ENCODE measurements at regions not wholly inside any gene's neighbourhood (a gene's known extent, or its start where the extent isn't known, plus 50 kb on each side); places are given as distances from the start of the nearest gene placed in this dataset.

GRCh38 chr21:27787046-27787445, 820.2 kb upstream of the ADAMTS5 start:
- Histone ChIP-seq H3K79me2 (ENCODE audit: control insufficient read depth, insufficient read depth, low read length) (no peaks in the 10 kb centered on the region), H3K27ac (ENCODE audit: control insufficient read depth, insufficient read depth, low read length) (no peak overlapping the region), H3K9ac (ENCODE audit: control insufficient read depth, extremely low read depth, insufficient read depth, low read length) (no peak overlapping the region), H3K36me3 (ENCODE audit: control insufficient read depth in 2 of 2, extremely low read depth in 1 of 2, insufficient read depth in 2 of 2, low read length in 2 of 2) (no peaks in the 10 kb centered on the region), H3K27me3 (ENCODE audit: control insufficient read depth, extremely low read depth, insufficient read depth, low read length) (no peaks in the 10 kb centered on the region), H2AFZ (ENCODE audit: control insufficient read depth, low read length) (no peak overlapping the region), H4K20me1 (ENCODE audit: control insufficient read depth, extremely low read depth, insufficient read depth, low read length) (no peaks in the 10 kb centered on the region), H3K4me2 (ENCODE audit: control insufficient read depth, extremely low read depth, insufficient read depth, low read depth, low read length) (no peak overlapping the region), H3K4me3 (ENCODE audit: control insufficient read depth in 2 of 3, extremely low read depth in 1 of 3, insufficient read depth in 2 of 3, low read depth in 1 of 3, low read length in 3 of 3) (no peak overlapping the region), H3K9me3 (ENCODE audit: control insufficient read depth, low read depth, low read length) (no peaks in the 10 kb centered on the region), H3K4me1 (ENCODE audit: control insufficient read depth, extremely low read depth, insufficient read depth, low read length) (no peaks in the 10 kb centered on the region), H3K9me1 (ENCODE audit: control insufficient read depth, extremely low read depth, insufficient read depth, low read length) (no peaks in the 10 kb centered on the region)
- DNase-seq (ENCODE audit: low read depth, low spot score) (no peak), FAIRE-seq (no peak)
- dilution Hi-C loops (cut with MboI; ENCODE audit: extremely low pct_ligation_motif_present, low sequenced_read_pairs): no loop called here
- TF ChIP-seq CTCF (optimal IDR thresholded peaks at IDR 0.05 in 1 of 3, IDR thresholded peaks at IDR 0.05 in 1 of 3, conservative IDR thresholded peaks at IDR 0.05 in 1 of 3; ENCODE audit: extremely low read depth in 1 of 3, insufficient read depth in 2 of 3, low read length in 3 of 3): no peak
- no peak for TF ChIP-seq EZH2 (IDR thresholded peaks at IDR 0.05; ENCODE audit: low read length)

- dilution Hi-C loops (cut with MboI; ENCODE audit: extremely low pct_ligation_motif_present, low sequenced_read_pairs): no loop called here
Observed at GRCh38 chr21:27779606-27780005, 812.7 kb upstream of the ADAMTS5 start.

More at GRCh38 chr21:27779606-27780005, 812.7 kb upstream of the ADAMTS5 start:
- Histone ChIP-seq H3K27me3 (ENCODE audit: control insufficient read depth, extremely low read depth, insufficient read depth, low read length) (no peaks in the 10 kb centered on the region), H2AFZ (ENCODE audit: control insufficient read depth, low read length) (no peak overlapping the region), H3K27ac (ENCODE audit: control insufficient read depth, insufficient read depth, low read length) (no peak overlapping the region), H3K79me2 (ENCODE audit: control insufficient read depth, insufficient read depth, low read length) (no peaks in the 10 kb centered on the region), H3K9me1 (ENCODE audit: control insufficient read depth, extremely low read depth, insufficient read depth, low read length) (no peaks in the 10 kb centered on the region), H4K20me1 (ENCODE audit: control insufficient read depth, extremely low read depth, insufficient read depth, low read length) (no peaks in the 10 kb centered on the region), H3K9ac (ENCODE audit: control insufficient read depth, extremely low read depth, insufficient read depth, low read length) (no peak overlapping the region), H3K4me1 (ENCODE audit: control insufficient read depth, extremely low read depth, insufficient read depth, low read length) (no peaks in the 10 kb centered on the region), H3K36me3 (ENCODE audit: control insufficient read depth in 2 of 2, extremely low read depth in 1 of 2, insufficient read depth in 2 of 2, low read length in 2 of 2) (no peaks in the 10 kb centered on the region), H3K9me3 (ENCODE audit: control insufficient read depth, low read depth, low read length) (no peaks in the 10 kb centered on the region), H3K4me3 (ENCODE audit: control insufficient read depth in 2 of 3, extremely low read depth in 1 of 3, insufficient read depth in 2 of 3, low read depth in 1 of 3, low read length in 3 of 3) (no peak overlapping the region), H3K4me2 (ENCODE audit: control insufficient read depth, extremely low read depth, insufficient read depth, low read depth, low read length) (no peak overlapping the region)
- FAIRE-seq (no peak), DNase-seq (ENCODE audit: low read depth, low spot score) (no peak)
- TF ChIP-seq CTCF (optimal IDR thresholded peaks at IDR 0.05 in 1 of 3, IDR thresholded peaks at IDR 0.05 in 1 of 3, conservative IDR thresholded peaks at IDR 0.05 in 1 of 3; ENCODE audit: extremely low read depth in 1 of 3, insufficient read depth in 2 of 3, low read length in 3 of 3) (no peak), EZH2 (IDR thresholded peaks at IDR 0.05; ENCODE audit: low read length) (no peak)
